ENCODE measurements at regions not wholly inside any gene's neighbourhood (a gene's known extent, or its start where the extent isn't known, plus 50 kb on each side); places are given as distances from the start of the nearest gene placed in this dataset.
"Not testable (repeated sequence)": the region's sequence is repeated elsewhere in the genome, so short reads cannot be mapped to it uniquely, and the experiment has no call there.

DNA sequence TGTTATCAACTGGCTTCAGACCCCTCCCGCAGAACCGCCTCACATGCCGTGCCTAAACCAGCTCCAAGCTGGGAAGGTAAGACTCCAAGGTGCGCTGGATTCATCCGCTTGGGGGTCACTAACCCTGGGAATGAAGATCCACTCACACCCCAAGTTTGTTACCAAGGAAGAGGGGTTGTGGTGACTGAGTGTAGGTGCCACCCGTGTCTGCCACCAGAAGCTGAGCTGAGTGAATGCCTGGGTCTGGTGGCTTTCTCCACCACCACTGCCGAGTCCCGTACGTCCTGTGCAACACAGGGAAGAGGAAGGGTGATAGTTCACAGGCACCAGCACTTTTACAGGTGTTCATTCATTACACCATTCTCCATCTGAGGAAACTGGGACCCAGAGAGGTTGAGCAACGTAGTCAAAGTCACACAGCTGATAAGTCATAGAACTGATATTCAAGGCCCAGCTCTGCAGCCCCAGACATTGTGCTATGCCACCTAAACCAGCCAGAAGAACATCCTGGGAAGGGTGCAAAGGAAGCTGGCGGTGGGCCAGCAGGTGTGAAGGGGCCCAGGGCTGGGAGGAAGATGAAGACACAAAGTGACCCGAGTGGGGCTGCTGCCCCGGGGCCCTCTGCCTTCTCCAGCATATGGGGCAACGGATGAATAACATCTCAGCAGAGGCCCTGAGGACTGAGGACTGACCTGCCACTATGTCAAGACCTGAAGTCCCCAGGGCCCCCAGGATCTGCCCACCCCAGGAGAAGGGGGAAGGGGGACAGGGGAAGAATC lies 70.9 kb upstream of the PPP1R26 start:
- no peak for DNase-seq (ENCODE audit: low read depth)

DNA sequence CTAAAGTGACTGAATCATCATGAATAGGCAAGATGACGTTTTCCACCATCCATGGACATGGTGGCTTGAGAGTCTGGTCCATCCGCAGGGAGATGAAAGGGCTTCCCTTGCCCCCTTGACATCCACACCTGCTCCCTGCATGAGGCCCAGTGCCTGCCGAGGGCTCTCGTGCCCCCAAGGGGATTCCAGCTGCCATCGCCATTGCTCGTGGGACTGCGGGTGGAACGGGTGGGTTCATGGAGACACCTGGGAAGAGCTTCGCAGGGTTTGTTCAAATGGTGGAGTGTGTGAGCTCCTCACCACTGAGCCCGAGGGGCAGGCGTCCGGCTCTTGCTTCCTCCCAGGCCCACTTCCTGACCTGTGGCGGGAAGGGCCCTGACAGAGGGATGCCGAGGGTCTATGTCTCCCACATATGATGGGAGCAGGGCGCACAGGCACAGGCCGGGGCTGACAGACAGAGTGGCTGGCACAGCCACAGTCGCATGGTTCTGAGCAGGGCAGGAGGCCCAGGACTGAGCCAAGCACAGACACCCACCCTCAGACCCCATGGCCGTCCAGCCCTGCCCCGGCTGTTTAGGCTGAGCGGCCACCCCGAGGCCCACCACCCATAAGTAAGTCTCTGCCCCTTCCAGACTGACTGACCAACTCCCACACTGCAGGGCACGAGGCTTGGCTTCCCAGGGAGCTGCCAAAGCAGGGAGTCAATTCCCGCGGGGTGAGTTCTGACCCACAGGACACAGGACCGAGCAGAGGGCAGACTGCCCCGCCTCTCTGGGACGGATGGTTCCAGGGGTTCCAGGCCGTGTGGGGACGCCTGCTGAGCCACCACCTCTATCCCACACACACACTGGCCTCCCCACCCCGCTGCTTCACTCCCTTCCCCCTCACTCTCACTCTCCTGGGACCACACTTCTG lies 70.0 kb upstream of the PPP1R26 start:
- no peak for DNase-seq (ENCODE audit: low read depth)

DNA sequence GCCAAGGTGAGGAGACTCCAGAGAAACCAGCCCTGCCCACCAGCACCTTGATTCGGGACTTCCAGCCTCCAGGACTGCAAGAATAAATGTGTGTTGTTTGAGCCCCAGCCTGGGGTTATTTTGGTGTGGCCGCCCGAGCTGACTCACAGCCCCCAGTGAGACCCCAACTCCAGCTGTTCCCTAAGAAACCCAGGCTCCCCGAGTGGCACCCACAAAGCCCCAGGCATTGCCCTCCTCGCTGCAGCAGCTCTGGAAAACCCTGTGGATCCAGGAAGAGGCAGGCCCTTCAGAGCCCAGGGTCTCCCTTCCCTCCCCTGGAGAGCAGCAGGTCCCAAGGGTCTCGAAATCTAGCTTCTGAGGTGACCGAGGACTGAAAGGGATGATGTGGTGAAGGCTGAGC lies 69.2 kb upstream of the PPP1R26 start:
- no peak for DNase-seq (ENCODE audit: low read depth)

DNA sequence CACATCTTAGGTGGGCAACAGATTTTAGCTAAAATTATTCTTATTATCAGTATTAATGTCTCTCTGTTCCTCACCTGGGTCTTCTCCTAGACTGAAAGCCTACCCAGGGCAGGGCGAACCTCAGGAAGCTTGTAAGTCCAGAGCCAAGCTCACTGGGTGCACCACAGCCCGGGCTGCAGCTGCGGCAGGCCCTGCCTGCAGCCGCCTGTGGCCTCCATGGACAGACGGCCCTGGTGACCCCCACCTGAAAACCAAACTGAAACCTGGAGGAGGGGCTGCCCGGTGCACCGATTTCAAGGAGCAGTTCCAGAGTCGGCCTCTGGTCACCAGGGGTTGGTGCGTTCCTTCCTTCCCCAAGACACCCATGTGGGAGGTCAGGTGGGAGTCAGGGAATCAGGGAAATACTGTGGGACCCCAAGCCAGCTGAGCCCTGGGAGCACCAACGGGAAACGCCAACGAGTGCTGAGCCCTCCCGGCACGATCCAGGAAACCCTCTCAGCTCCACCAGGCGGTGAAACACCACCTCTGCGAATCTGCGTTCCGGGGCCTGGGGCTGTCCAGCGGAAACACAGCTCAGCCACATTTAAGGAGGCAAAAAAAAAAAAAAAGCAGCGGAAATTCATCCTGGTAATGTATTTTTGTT lies 68.6 kb upstream of the PPP1R26 start:
- DNase-seq (ENCODE audit: low read depth) = no peak

DNA sequence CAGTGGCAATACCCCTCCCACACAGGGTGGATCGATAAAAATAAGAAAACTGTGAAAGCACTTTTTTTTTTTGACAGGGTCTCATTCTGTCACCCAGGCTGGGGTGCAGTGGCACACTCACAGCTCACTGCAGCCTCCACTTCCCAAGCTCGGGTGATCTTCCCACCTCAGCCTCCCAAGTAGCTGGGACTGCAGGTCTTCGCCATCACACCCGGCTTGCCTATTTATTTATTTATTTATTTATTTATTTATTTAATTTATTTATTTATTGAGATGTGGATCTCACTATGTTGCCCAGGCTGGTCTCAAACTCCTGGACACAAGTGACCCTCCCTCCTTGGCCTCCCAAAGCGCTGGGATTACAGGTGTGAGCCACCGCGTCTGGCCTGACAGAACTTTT lies 68.0 kb upstream of the PPP1R26 start:
- DNase-seq (ENCODE audit: low read depth) = not testable (repeated sequence)

DNA sequence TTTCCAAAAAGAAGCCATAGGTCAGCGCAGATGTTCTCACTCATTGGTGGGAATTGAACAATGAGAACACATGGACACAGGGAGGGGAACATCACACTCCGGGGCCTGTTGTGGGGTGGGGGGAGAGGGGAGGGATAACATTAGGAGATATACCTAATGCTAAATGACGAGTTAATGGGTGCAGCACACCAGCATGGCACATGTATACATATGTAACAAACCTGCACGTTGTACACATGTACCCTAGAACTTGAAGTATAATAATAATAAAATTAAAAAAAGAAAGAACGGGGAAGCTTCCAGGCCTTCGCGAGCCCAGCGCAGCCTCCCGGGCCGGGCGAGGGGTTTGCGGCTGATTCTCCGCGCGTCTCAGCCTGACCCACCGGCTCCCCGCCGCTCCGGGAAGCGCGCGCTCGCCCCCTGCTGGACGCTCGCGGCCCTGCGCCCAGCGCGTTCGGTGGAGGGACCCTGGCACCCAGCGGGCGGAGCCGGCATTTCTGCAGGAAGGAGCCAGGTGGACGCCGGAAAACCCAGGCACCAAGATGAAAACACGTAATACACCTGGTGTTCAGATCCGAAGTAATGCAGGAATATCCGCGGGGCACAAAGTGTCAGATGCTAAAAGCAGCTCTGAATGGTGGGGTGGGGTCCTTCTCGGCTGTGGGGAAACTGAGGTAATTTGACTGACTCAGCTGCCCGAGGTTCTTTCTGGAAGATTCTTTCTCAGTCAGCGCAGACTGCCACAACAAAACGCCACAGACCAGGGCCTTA lies 67.1 kb upstream of the PPP1R26 start:
- DNase-seq (ENCODE audit: low read depth) = peak; percentile 27

DNA sequence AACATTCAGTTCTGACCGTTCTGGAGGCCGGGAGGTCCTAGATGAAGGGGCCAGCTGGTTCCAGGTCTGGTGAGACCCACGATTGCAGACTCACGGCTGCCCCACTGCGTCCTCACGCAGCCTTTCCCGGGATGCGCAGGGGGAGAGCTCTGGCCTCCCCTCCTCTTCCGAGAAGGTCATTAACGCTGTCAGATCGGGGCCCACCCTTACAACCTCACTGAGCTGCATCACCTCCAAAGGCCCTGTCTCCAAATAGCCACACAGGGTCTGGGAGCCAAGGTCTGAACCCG lies 66.6 kb upstream of the PPP1R26 start:
- no peak for DNase-seq (ENCODE audit: low read depth)

DNA sequence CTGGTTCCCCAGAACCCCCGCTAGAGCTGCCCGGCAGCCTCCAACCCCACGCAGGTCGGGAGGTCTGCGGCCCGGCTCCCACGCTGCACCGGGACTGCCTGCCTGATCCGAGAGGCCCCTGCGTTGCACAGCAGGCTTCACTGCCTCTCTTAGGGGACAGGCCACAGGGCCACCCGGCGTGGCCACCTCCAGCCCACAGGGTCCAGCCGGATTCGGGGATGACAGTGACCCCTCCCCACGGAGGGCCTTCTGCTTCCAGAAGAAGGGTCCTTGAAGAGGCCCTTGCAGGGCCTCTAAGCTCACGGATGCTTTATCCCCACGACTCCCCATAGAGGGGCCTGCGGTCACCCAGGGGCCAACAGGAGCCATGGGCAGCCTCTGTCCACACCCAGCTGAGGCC lies 66.1 kb upstream of the PPP1R26 start:
- DNase-seq (ENCODE audit: low read depth) = no peak

DNA sequence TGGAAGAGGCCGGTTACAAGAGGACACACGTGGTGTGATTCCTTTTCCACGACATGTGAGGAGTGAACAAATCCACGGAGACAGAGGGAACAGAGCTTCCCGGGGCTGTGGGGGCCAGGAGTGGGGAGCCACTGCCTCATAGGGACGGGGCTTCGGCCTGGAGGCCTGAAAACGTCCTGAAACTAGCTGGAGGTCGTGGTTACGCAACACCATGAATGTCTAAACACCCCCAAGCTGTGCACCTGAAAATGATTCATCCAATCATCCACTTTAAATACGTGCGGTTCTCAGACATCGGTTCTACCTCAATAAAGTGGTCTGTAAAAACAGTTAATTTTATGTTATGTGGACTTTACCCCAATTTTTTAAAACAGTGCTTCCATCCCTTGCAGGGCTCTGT lies 65.3 kb upstream of the PPP1R26 start:
- DNase-seq (ENCODE audit: low read depth) = no peak

DNA sequence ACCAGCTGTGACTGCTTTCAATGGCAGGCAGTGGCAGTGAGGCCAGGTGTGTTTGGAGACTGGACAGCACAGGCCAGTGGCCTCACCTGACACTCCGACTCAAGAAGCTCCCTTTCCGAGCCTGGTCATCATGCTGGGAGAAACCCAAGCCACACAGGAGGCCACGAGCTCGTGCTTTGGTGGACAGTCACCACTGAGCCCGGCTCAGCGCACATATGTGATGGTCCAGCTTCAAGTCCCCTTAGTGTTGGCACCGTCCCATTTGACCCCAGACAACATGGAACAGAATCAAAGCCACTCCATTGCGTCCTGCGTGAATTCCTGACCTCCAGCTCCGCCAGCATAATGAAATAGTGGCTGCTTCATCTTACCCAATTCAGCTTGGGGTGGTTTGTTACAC lies 64.0 kb upstream of the PPP1R26 start:
- no peak for DNase-seq (ENCODE audit: low read depth)

DNA sequence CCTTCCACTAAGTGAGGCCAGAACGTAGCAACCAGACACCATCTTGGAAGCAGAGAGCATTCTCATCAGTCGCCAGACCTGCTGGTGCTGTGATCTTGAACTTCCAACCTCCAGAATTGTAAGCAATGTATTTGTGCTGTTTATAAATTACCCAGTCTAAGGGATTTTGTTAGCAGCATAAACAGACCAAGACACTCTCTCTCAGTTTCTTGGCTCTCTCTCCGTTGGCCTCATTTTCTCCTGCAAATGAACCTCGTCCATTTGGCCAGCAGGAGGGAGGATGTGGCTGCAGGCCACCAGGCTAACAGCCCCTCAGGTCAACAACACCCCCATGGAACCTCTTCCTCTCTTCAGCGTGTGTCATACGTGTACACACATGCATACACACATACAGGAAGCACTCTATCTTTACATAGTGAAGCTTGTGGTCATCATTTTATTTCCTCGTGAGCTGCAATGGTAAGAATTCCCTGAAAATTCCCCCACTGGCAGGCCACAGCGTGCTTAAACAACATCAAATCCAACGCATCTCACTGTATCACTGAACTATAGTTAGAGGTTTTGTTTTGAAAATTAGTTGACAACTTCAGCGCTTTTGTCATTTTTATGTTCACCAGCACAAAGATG lies 62.8 kb upstream of the PPP1R26 start:
- no peak for DNase-seq (ENCODE audit: low read depth)

DNA sequence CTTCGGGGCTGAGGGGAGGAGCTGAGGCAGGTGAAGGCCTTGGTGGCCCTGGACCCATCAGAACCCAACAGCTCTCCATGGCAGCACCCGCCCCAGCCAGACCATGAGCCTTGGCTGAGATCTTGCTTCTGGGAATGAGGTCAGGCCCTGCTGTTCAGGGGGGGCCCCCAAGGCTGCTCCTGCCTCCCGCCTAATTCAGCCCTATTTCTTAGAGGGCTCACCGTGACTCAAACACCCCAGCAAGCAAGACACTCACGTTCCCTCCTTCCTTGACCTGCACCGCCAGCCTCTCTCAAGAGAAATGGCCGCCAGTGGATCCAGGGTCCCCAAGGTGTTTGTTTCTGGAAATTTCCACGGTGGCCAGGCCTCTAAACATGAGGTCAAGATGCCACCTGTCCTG lies 61.4 kb upstream of the PPP1R26 start:
- DNase-seq (ENCODE audit: low read depth) = no peak

DNA sequence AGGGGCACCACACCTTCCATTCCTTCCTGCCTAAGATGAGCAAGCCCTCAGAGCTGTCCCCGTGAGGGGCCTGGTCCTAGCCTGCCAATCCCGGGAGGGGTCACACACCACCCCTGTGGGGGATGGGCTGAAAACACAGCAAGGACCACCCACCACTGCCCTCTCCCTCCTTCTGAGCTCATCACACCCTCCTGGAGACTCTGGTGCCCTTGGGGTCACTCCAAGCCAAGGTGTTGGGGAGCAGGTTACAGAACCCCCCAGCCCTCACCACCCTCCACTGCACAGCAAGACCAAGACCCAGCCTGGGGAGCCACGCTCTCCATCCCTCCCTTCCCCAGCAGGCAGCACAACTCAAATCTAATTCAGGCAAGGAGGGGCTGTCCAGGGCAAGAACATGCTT lies 60.5 kb upstream of the PPP1R26 start:
- DNase-seq (ENCODE audit: low read depth) = no peak

DNA sequence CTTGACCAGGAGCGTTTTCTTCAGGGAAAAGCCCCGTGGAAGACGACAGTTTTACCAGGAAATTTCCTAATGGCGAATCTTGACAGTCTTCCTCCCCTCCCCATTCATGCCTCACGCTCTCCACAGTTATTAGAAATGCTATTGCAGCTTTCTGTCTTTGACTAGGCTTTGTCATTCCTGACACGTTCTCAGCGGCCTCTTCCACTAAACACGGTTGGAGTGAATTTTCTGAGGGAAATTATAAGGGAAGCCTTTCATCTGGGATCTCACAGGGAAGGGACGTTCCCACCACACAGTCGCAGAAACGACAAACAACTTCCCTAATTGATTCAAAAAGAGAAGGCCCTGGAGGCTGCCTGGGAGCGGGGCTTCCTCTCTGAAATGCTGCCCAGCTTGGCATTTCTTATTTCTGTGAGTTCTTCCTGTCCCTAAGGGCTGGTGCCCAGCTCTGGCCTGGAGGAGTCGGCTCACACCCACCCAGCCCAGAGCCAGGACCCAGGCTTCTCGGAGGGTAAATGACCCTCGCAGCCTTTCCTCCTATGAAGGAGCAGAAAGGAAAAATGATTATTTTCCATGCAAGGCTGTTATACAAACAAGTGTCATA lies 57.1 kb upstream of the PPP1R26 start:
- DNase-seq (ENCODE audit: low read depth) = no peak

DNA sequence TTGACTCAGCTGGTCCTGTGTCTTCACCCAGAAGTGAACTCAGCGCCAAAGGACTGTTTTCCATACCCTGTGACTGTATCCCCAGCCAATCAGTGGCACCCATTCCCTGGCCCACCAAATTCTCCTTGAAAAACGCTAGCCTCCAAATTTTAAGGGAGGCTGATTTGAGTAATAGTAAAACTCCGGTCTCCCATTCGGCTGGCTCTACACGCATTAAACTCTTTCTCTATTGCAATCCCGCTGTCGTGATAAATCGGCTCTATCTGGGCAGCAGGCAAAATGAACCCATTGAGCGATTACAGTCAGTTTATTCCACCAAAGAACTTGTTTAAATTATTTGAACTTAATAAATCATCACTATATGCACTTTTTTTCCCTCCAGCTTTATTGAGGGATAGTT lies 55.9 kb upstream of the PPP1R26 start:
- DNase-seq (ENCODE audit: low read depth) = no peak
